ENCODE measurements at regions not wholly inside any gene's neighbourhood (a gene's known extent, or its start where the extent isn't known, plus 50 kb on each side); places are given as distances from the start of the nearest gene placed in this dataset.
A peak's percentile ranks its signal among the peaks of the same experiment; 100 is the strongest.
"Not testable (repeated sequence)": the region's sequence is repeated elsewhere in the genome, so short reads cannot be mapped to it uniquely, and the experiment has no call there.

GRCh38 chr22:22345781-22346180 lies 101.2 kb downstream of the VPREB1 start:
- no peak for DNase-seq (ENCODE audit: low read depth in 3 of 3, low spot score in 2 of 3)

DNA sequence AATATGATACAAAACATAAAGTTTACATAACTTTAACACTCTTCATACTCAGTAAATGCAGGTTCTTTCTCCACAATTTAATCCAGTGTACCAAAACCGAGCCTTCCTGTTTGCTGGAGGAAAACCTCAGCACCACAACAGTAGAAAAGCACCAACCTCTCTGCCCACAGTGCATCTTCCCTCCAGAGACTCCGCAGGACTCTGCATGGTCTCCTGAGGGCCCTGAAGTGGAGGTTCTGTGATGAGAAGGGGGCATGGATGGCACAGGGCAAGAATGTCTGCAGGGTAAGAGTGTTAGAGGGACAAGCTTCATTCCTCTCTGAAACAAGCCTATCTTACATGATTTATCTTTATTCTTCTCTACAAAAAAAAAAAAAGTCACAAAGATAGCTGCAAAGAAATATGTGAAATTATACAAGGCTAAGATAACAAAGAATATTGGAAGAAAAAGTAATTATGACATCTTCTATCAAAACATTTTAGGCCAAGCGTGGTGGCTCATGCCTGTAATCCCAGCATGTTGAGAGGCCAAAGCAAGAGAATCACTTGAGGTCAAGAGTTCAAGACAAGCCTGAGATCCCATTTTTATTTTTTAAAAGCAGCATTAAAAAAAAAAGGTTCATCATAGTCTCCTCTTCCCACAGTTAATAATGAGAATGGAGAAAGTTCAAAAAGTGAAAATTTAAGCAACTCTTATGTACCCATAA lies 102.0 kb downstream of the VPREB1 start:
- DNase-seq (ENCODE audit: low read depth in 3 of 3, low spot score in 2 of 3), result no peak

GRCh38 chr22:22348127-22348814 lies 103.7 kb downstream of the VPREB1 start:
- no peak for DNase-seq (ENCODE audit: low read depth in 3 of 3, low spot score in 2 of 3)

- no peak for DNase-seq (ENCODE audit: low read depth in 3 of 3, low spot score in 2 of 3)
Measured at GRCh38 chr22:22348815-22349454, 104.3 kb downstream of the VPREB1 start.

GRCh38 chr22:22349455-22349836 lies 104.9 kb downstream of the VPREB1 start:
- DNase-seq (ENCODE audit: low read depth in 3 of 3, low spot score in 2 of 3), result no peak

GRCh38 chr22:22351366-22351765 lies 106.8 kb downstream of the VPREB1 start:
- DNase-seq (ENCODE audit: low read depth in 3 of 3, low spot score in 2 of 3), result no peak

- DNase-seq (ENCODE audit: low read depth in 3 of 3, low spot score in 2 of 3), result no peak
Measured at GRCh38 chr22:22352371-22352999, 107.9 kb downstream of the VPREB1 start.

- no peak for DNase-seq (ENCODE audit: low read depth in 3 of 3, low spot score in 2 of 3)
Measured at GRCh38 chr22:22355096-22355834, 110.7 kb downstream of the VPREB1 start.

DNA sequence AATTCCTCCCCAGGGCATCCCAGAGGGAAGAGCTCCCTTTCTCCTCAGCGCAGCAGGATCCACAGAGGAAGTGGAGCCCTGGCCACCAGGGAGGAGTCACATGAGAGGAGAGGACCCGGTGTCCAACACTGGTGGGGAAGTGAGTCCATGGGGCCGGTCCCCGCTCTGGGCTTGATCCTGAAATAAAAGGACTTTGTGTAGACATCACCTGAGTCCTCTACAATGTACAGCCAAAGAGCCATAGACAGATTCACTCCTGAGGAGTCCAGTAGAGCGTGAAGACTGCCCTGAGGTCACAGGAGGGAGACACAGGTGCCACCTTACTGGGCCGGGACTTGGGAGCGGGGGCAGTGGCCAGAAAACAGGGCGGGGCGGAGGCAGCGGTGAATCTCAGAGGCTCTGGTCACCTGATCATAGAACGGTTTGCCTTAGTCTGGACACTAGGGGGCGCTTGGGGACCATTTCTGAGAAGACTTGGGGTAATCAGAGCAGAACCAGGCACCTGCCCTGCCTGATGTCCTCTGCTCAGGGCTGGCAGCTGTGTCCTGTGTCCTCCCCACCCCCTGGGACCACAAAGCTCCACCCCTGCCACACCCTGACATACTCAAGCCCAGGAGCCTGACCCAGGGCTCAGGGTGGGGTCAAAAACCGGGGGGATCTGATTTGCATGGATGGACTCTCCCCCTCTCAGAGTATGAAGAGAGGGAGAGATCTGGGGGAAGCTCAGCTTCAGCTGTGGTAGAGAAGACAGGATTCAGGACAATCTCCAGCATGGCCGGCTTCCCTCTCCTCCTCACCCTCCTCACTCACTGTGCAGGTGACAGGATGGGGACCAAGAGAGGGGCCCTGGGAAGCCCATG lies 112.7 kb downstream of the VPREB1 start:
- peak; percentile 40 to 70 (median 49) for DNase-seq (ENCODE audit: low read depth in 3 of 3, low spot score in 2 of 3)

DNA sequence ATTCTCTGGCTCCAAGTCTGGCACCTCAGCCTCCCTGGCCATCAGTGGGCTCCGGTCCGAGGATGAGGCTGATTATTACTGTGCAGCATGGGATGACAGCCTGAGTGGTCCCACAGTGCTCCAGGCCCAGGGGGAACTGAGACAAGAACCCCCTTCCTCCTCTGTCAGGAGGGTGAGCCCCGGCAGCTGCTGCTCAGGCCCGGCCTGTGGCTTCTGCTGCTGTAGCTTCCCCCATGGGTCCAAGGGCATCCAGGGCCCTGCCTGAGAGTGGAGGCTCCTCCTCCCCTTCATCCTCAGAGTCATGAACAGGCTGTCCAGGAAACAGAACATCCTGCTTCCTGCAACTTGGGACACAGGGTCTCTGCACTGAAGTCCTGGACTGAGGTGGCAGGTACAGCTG lies 113.6 kb downstream of the VPREB1 start:
- no peak for DNase-seq (ENCODE audit: low read depth in 3 of 3, low spot score in 2 of 3)

DNA sequence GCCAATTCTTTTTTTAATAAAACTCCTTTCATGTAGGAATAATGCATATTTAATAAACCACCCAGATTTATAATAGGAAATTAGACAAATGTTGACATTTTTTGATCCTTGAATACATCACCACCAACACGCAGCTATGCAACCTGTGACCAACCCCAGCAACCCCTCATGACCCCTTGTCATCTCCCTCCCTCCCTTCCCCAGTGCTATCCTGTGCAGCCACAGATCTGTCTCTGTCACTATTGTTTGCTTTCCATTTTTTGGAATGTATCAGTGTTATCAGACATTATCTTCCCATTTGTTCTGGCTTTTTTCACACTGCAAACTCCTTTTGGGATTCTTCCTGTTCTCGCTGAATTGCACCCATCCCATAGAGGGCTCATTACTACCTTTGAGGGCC lies 114.1 kb downstream of the VPREB1 start:
- DNase-seq (ENCODE audit: low read depth in 3 of 3, low spot score in 2 of 3), result no peak

GRCh38 chr22:22359465-22359864 lies 114.9 kb downstream of the VPREB1 start:
- DNase-seq (ENCODE audit: low read depth in 3 of 3, low spot score in 2 of 3), result no peak

GRCh38 chr22:22360014-22360413 lies 115.4 kb downstream of the VPREB1 start:
- no peak for DNase-seq (ENCODE audit: low read depth in 3 of 3, low spot score in 2 of 3)

DNA sequence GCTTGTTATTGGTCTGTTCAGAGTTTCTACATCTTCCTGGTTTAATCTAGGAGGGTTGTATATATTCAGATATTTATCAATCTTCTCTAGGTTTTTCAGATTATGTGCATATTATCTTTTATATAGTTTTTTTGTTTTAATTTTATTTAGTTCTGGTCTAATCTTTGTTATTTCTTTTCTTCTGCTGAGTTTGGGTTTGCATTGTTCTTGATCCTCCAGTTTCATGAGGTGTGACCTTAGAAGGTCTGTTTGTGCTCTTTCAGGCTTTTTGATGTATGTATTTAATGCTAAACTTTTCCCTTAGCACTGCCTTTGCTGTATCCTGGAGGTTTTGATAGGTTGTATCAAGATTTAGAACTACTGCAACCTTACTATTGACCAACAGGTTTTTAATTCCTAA lies 117.7 kb downstream of the VPREB1 start:
- DNase-seq (ENCODE audit: low read depth in 3 of 3, low spot score in 2 of 3), result no peak

DNA sequence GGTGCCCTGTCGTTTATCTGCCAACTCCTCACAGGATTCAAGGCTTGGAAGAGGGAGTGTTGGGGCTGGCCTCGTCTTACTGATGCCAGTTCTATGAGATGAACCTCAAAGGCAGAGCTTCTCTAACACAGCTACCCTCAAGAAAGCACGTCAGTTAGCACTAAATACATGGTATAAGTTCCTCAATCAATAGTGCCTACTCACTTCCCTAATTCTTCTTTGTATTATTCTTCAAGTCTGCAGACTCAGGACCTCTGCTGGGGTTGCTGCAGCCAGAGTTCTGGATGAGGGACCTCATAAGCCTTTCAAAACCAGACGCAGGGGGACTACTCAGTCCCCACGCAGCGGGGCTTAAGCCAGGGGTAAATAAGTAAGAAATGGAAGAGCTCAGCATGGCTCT lies 118.3 kb downstream of the VPREB1 start:
- DNase-seq (ENCODE audit: low read depth in 3 of 3, low spot score in 2 of 3), result no peak

- no peak for DNase-seq (ENCODE audit: low read depth in 3 of 3, low spot score in 2 of 3)
Measured at GRCh38 chr22:22364207-22364606, 119.6 kb downstream of the VPREB1 start.

DNA sequence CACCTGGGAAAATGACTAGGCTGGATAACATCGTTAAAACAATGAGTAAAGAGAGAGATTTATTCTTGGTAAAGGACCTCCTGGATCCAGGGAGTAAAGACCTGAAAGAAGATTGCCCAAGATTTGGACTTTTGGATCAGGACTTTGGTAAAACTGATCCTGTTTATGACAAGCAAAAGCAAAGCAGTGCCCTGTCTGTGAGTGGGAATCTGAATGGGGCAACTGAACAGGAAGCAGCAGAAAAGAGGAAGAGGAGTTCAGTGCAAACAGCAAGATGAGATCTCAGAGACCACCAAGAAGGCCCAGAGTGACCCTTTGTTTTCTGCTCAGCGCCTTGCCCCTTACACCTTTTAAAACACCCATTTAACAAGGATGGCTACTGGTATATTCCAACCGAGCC lies 122.0 kb downstream of the VPREB1 start:
- DNase-seq (ENCODE audit: low read depth in 3 of 3, low spot score in 2 of 3), result no peak

DNA sequence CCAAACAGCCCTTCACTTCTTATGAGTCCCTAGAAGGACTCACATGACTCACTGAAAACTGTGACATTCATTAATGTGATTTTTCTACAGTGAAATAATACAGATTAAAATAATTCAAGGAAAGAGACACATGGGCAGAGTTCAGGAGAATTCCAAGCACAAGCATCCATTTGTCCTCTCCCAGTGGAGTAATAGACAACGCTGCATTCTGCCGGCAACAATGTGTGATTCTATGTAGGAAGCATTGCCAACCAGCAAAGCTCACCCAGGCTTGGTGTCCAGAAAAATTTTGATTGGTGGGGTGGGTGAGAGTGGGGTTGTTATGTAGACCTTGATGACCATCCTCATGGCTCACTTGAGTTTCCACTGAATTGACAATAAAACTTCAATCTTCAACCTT lies 123.9 kb downstream of the VPREB1 start:
- no peak for DNase-seq (ENCODE audit: low read depth in 3 of 3, low spot score in 2 of 3)

- DNase-seq (ENCODE audit: low read depth in 3 of 3, low spot score in 2 of 3), result not testable (repeated sequence)
Measured at GRCh38 chr22:22369219-22369963, 124.8 kb downstream of the VPREB1 start.
